NCI-H187 treated with DMSO at 0.1 percent for 48 hours (cell line): ENCODE measurements at regions not wholly inside any gene's neighbourhood (a gene's known extent, or its start where the extent isn't known, plus 50 kb on each side); places are given as distances from the start of the nearest gene placed in this dataset.
A peak's percentile ranks its signal among the peaks of the same experiment; 100 is the strongest.

Source experiments
- DNase-seq: peaks from one replicate; lab custom pipeline; 2025; lab: John Stamatoyannopoulos, UW

- no peak for DNase-seq
These were observed 359.2 kb downstream of the BUD13 start for GRCh38 chr11:116413301-116414242.

- DNase-seq = no peak
These were observed 360.5 kb downstream of the BUD13 start for GRCh38 chr11:116412118-116412889.

GRCh38 chr11:116409238-116409637, 363.5 kb downstream of the BUD13 start:
- no peak for DNase-seq

GRCh38 chr11:116406042-116406441, 366.7 kb downstream of the BUD13 start:
- no peak for DNase-seq

- no peak for DNase-seq
These were observed 368.4 kb downstream of the BUD13 start for GRCh38 chr11:116404462-116404798.

GRCh38 chr11:116403794-116404461, 368.9 kb downstream of the BUD13 start:
- no peak for DNase-seq

- no peak for DNase-seq
These were observed 372.7 kb downstream of the BUD13 start for GRCh38 chr11:116400081-116400480.

GRCh38 chr11:116397602-116398084, 375.1 kb downstream of the BUD13 start:
- no peak for DNase-seq

- DNase-seq = no peak
These were observed 376.5 kb downstream of the BUD13 start for GRCh38 chr11:116396331-116396730.

- DNase-seq = no peak
These were observed 378.8 kb downstream of the BUD13 start for GRCh38 chr11:116394022-116394421.

GRCh38 chr11:116390963-116391362, 381.8 kb downstream of the BUD13 start:
- DNase-seq = no peak

GRCh38 chr11:116388146-116388545, 384.6 kb downstream of the BUD13 start:
- DNase-seq = no peak

GRCh38 chr11:116387641-116388040, 385.1 kb downstream of the BUD13 start:
- no peak for DNase-seq

GRCh38 chr11:116386118-116386699, 386.6 kb downstream of the BUD13 start:
- DNase-seq = no peak

GRCh38 chr11:116384876-116385275, 387.9 kb downstream of the BUD13 start:
- no peak for DNase-seq

GRCh38 chr11:116384407-116384806, 388.4 kb downstream of the BUD13 start:
- DNase-seq = no peak

- DNase-seq = no peak
These were observed 393.5 kb downstream of the BUD13 start for GRCh38 chr11:116379185-116379828.

- peak; percentile 13 for DNase-seq
These were observed 396.2 kb downstream of the BUD13 start for GRCh38 chr11:116376547-116376946.

GRCh38 chr11:116376054-116376453, 396.7 kb downstream of the BUD13 start:
- no peak for DNase-seq

- no peak for DNase-seq
These were observed 397.6 kb downstream of the BUD13 start for GRCh38 chr11:116375221-116375620.

GRCh38 chr11:116374085-116374484, 398.7 kb downstream of the BUD13 start:
- DNase-seq = no peak
